HEK293T (cell line): ENCODE measurements at regions not wholly inside any gene's neighbourhood (a gene's known extent, or its start where the extent isn't known, plus 50 kb on each side); places are given as distances from the start of the nearest gene placed in this dataset.
"Not testable (repeated sequence)": the region's sequence is repeated elsewhere in the genome, so short reads cannot be mapped to it uniquely, and the experiment has no call there.

Experiments
- CTCF ChIA-PET: fragments of 350-600 bp; formaldehyde crosslinking; extraction: SDS; loops from one replicate; lab custom pipeline; 2021; ENCODE audit warnings: antibody characterized with exemption, inconsistent platforms; lab: Yijun Ruan, JAX
- POLR2A ChIA-PET: fragments of 350-600 bp; formaldehyde crosslinking; extraction: SDS; loops from one replicate; lab custom pipeline; 2020; ENCODE audit warnings: antibody characterized with exemption, inconsistent platforms; lab: Yijun Ruan, JAX
- DNase-seq: peaks from one replicate; pipeline ENCODE4 v3.0.0; 2012; ENCODE audit warnings: mixed read lengths; ENCODE audit errors: extremely low spot score
- ARNT ChIP-seq: fragments of 450-650 bp; IDR thresholded peaks from 2 replicates; pipeline ENCODE4 v1.6.1; 2017; ENCODE audit warnings: mild to moderate bottlenecking
- BHLHE40 ChIP-seq: fragments of 450-650 bp; IDR thresholded peaks from 2 replicates; pipeline ENCODE4 v1.6.1; 2016; ENCODE audit warnings: mild to moderate bottlenecking, moderate library complexity, borderline replicate concordance
- CTBP1 ChIP-seq: fragments of 450-650 bp; IDR thresholded peaks from 2 replicates; pipeline ENCODE4 v1.6.1; 2016; ENCODE audit warnings: borderline replicate concordance
- ELF4 ChIP-seq: fragments of 450-650 bp; IDR thresholded peaks from 2 replicates; pipeline ENCODE4 v1.6.1; 2017; ENCODE audit warnings: antibody characterized with exemption
- FOXA1 ChIP-seq: fragments of 450-650 bp; IDR thresholded peaks from 2 replicates; pipeline ENCODE4 v1.6.1; 2016; ENCODE audit warnings: mild to moderate bottlenecking
- FOXK2 ChIP-seq: fragments of 450-650 bp; IDR thresholded peaks from 2 replicates; pipeline ENCODE4 v1.6.1; 2016; ENCODE audit warnings: mild to moderate bottlenecking
- FOXM1 ChIP-seq: fragments of 450-650 bp; IDR thresholded peaks from 2 replicates; pipeline ENCODE4 v1.6.1; 2017; ENCODE audit warnings: mild to moderate bottlenecking, borderline replicate concordance
- HDGF ChIP-seq: fragments of 450-650 bp; IDR thresholded peaks from 2 replicates; pipeline ENCODE4 v1.6.1; 2017; ENCODE audit warnings: antibody characterized with exemption, borderline replicate concordance
- L3MBTL2 ChIP-seq: fragments of 450-650 bp; conservative IDR thresholded peaks from 2 replicates; pipeline ENCODE4 v1.6.1; 2016; ENCODE audit warnings: mild to moderate bottlenecking
- LEF1 ChIP-seq: fragments of 450-650 bp; IDR thresholded peaks from 2 replicates; pipeline ENCODE4 v1.6.1; 2017; ENCODE audit warnings: mild to moderate bottlenecking, borderline replicate concordance
- NFRKB ChIP-seq: fragments of 450-650 bp; IDR thresholded peaks from 2 replicates; pipeline ENCODE4 v1.6.1; 2016; ENCODE audit warnings: mild to moderate bottlenecking, moderate library complexity
- PKNOX1 ChIP-seq: fragments of 450-650 bp; IDR thresholded peaks from 2 replicates; pipeline ENCODE4 v1.6.1; 2016
- SP1 ChIP-seq: fragments of 450-650 bp; IDR thresholded peaks from 2 replicates; pipeline ENCODE4 v1.6.1; 2017
- SUZ12 ChIP-seq: fragments of 450-650 bp; IDR thresholded peaks from 2 replicates; pipeline ENCODE4 v1.6.1; 2016; ENCODE audit warnings: mild to moderate bottlenecking
- TARDBP ChIP-seq: fragments of 450-650 bp; IDR thresholded peaks from 2 replicates; pipeline ENCODE4 v1.6.1; 2016
- ZNF384 ChIP-seq: fragments of 450-650 bp; IDR thresholded peaks from 2 replicates; pipeline ENCODE4 v1.6.1; 2016

GRCh38 chr6:30810813-30811339, 66.5 kb upstream of the IER3 start:
- TF ChIP-seq FOXA1 (no peak), ZNF384 (no peak), LEF1 (no peak), SP1 (no peak), FOXK2 (no peak), BHLHE40 (no peak)
- DNase-seq = no peak
- POLR2A ChIA-PET = no interaction called here
- CTCF ChIA-PET = interaction anchor here (2.5 kb wide), 1 partner anchor 11 kb away, joined by 13 read pairs; no protein-coding TSS in a partner anchor

- POLR2A ChIA-PET, DNase-seq, CTCF ChIA-PET: not testable (repeated sequence)
These were observed 63.2 kb upstream of the IER3 start for GRCh38 chr6:30807566-30807965.

- ChIA-PET POLR2A (no interaction called here), CTCF (no interaction called here)
- DNase-seq = no peak
These were observed 62.3 kb upstream of the IER3 start for GRCh38 chr6:30806581-30807183.

GRCh38 chr6:30804333-30804732, 60.0 kb upstream of the IER3 start:
- DNase-seq = no peak
- TF ChIP-seq ARNT (no peak), SUZ12 (no peak), FOXK2 (no peak), PKNOX1 (no peak), CTBP1 (no peak), L3MBTL2 (no peak), BHLHE40 (no peak), FOXM1 (no peak), SP1 (no peak), ELF4 (no peak), TARDBP (no peak), HDGF (no peak), ZNF384 (no peak)
- CTCF ChIA-PET = no interaction called here
- POLR2A ChIA-PET = no interaction called here

More at GRCh38 chr6:30806581-30807183, 62.3 kb upstream of the IER3 start:
- TF ChIP-seq FOXM1 (no peak), HDGF (no peak), ARNT (no peak), L3MBTL2 (no peak), FOXK2 (no peak), BHLHE40 (no peak)

- no peak for DNase-seq
- TF ChIP-seq PKNOX1 = no peak
- no peak for TF ChIP-seq ARNT
- TF ChIP-seq FOXK2 = no peak
- no peak for TF ChIP-seq BHLHE40
- TF ChIP-seq CTBP1 = no peak
- TF ChIP-seq SP1 = no peak
- no peak for TF ChIP-seq ELF4
- no peak for TF ChIP-seq ZNF384
- TF ChIP-seq TARDBP = no peak
- TF ChIP-seq FOXM1 = no peak
- TF ChIP-seq HDGF = no peak
- TF ChIP-seq FOXA1 = no peak
- no peak for TF ChIP-seq L3MBTL2
- TF ChIP-seq NFRKB = no peak
- TF ChIP-seq SUZ12 = no peak
- TF ChIP-seq LEF1 = no peak
- ChIA-PET CTCF (no interaction called here), POLR2A (no interaction called here)
These were observed 58.4 kb upstream of the IER3 start for GRCh38 chr6:30802731-30803130.

- TF ChIP-seq CTBP1 = no peak
- no peak for TF ChIP-seq L3MBTL2
- no peak for TF ChIP-seq BHLHE40
- TF ChIP-seq ZNF384 = no peak
- no peak for TF ChIP-seq FOXK2
- no peak for TF ChIP-seq ARNT
- TF ChIP-seq TARDBP = no peak
- TF ChIP-seq HDGF = no peak
- no peak for TF ChIP-seq PKNOX1
- no peak for TF ChIP-seq LEF1
- TF ChIP-seq SP1 = no peak
- TF ChIP-seq ELF4 = no peak
- no peak for TF ChIP-seq FOXA1
- no peak for TF ChIP-seq SUZ12
- TF ChIP-seq FOXM1 = no peak
- TF ChIP-seq NFRKB = no peak
- DNase-seq = no peak
- ChIA-PET POLR2A (no interaction called here), CTCF (no interaction called here)
These were observed 57.6 kb upstream of the IER3 start for GRCh38 chr6:30801950-30802349.
